Upper lobe of left lung (tissue), 6 donors: ENCODE measurements at regions not wholly inside any gene's neighbourhood (a gene's known extent, or its start where the extent isn't known, plus 50 kb on each side); places are given as distances from the start of the nearest gene placed in this dataset.

Experiments used
- ATAC-seq, 2 donors: fragments of 200-7000 bp; cut with Tn5 transposase; one replicate each; pipeline ENCODE4 v1.9.1; 2022; ENCODE audit warnings: mild to moderate bottlenecking in 2 of 2, moderate library complexity in 2 of 2; ENCODE audit not compliant: low FRiP score in 2 of 2
- DNase-seq, 2 donors: peaks; one replicate each; pipeline ENCODE4 v3.0.0-alpha.2; 2019 to 2020
- H3K27ac ChIP-seq, 4 donors: fragments of 200-600 bp; sonication (generic); one replicate each; pipeline ENCODE4 v1.5.1; 2016 to 2019
- H3K27me3 ChIP-seq, 4 donors: fragments of 200-600 bp; sonication (generic); one replicate each; pipeline ENCODE4 v1.5.1; 2017 to 2019
- H3K36me3 ChIP-seq, 4 donors: fragments of 200-600 bp; sonication (generic); one replicate each; pipeline ENCODE4 v1.5.1; 2016 to 2019
- H3K4me1 ChIP-seq, 4 donors: fragments of 200-600 bp; sonication (generic); one replicate each; pipeline ENCODE4 v1.5.1; 2018 to 2019
- H3K4me3 ChIP-seq, 4 donors: fragments of 200-600 bp; sonication (generic); one replicate each; pipeline ENCODE4 v1.5.1; 2017 to 2019; ENCODE audit warnings: mild to moderate bottlenecking in 2 of 4, moderate library complexity in 1 of 4
- H3K9me3 ChIP-seq, 4 donors: fragments of 200-600 bp; sonication (generic); one replicate each; pipeline ENCODE4 v1.5.1; 2018 to 2019
- CTCF ChIP-seq, 6 experiments: fragments of 450-650 bp in 4 of 6; fragments of 200-600 bp in 2 of 6; sonication (generic) in 2 of 6; IDR thresholded peaks; one replicate each; pipeline ENCODE4 v1.5.1; 2016 to 2019; ENCODE audit warnings: antibody characterized with exemption in 6 of 6
- EP300 ChIP-seq, 4 donors: sonication (generic); formaldehyde crosslinking; IDR thresholded peaks; one replicate each; pipeline ENCODE4 v1.5.1; 2017; ENCODE audit warnings: antibody characterized with exemption in 4 of 4, control low read depth in 2 of 4
- POLR2A ChIP-seq, 4 donors: fragments of 450-650 bp; IDR thresholded peaks; one replicate each; pipeline ENCODE4 v1.5.1; 2016 to 2017; ENCODE audit warnings: antibody characterized with exemption in 4 of 4, mild to moderate bottlenecking in 2 of 4
- POLR2AphosphoS5 ChIP-seq, 2 donors: sonication (generic); formaldehyde crosslinking; IDR thresholded peaks; one replicate each; pipeline ENCODE4 v1.5.1; 2017; ENCODE audit warnings: antibody characterized with exemption in 2 of 2
- WGBS, 2 donors: methylation state at CpG; one replicate each; pipeline ENCODE4 v1.1.5; 2017 to 2018; 5-methylcytosine and 5-hydroxymethylcytosine counted together
- donor health status: DM: no; HTN: no; CAD: no; lungs with moderate emphysema.
- donor health status: DM: no; HTN: yes; CAD: no; lungs with severe emphysema.

GRCh38 chr1:114269539-114269938 lies 115.9 kb upstream of the SYT6 start:
- H3K9me3 ChIP-seq, result no peaks in the 10 kb centered on the region
- WGBS, 2 donors, result 86 to 93% methylated on average over 2 of the region's 2 CpGs

GRCh38 chr1:114263343-114263742 lies 109.7 kb upstream of the SYT6 start:
- Histone ChIP-seq H3K27me3 (no peaks in the 10 kb centered on the region), H3K36me3 (no peaks in the 10 kb centered on the region), H3K4me3 (no peak overlapping the region), H3K27ac (no peak overlapping the region), H3K4me1 (no peaks in the 10 kb centered on the region), H3K9me3 (no peaks in the 10 kb centered on the region)
- TF ChIP-seq CTCF (IDR thresholded peaks at IDR 0.05), result no peak
- TF ChIP-seq POLR2AphosphoS5 (IDR thresholded peaks at IDR 0.05), result no peak
- no peak for TF ChIP-seq POLR2A (IDR thresholded peaks at IDR 0.05)
- no peak for TF ChIP-seq EP300 (IDR thresholded peaks at IDR 0.05)
- ATAC-seq (no peak), DNase-seq (no peak)
- WGBS, 2 donors, result 86 to 87% methylated on average over 3 of the region's 3 CpGs

More at GRCh38 chr1:114269539-114269938, 115.9 kb upstream of the SYT6 start:
- no peak overlapping the region for H3K4me3 ChIP-seq
- H3K4me1 ChIP-seq, result no peaks in the 10 kb centered on the region
- H3K36me3 ChIP-seq, result no peaks in the 10 kb centered on the region
- no peaks in the 10 kb centered on the region for H3K27me3 ChIP-seq
- DNase-seq (no peak), ATAC-seq (no peak)
- no peak overlapping the region for H3K27ac ChIP-seq
- TF ChIP-seq CTCF (IDR thresholded peaks at IDR 0.05) (no peak), POLR2A (IDR thresholded peaks at IDR 0.05) (no peak), EP300 (IDR thresholded peaks at IDR 0.05) (no peak)

- ATAC-seq (no peak), DNase-seq (no peak)
- 86 to 92% methylated on average over 2 of the region's 2 CpGs for WGBS, 2 donors
- Histone ChIP-seq H3K4me3 (no peak overlapping the region), H3K36me3 (no peaks in the 10 kb centered on the region), H3K9me3 (no peaks in the 10 kb centered on the region), H3K4me1 (no peaks in the 10 kb centered on the region), H3K27ac (no peak overlapping the region), H3K27me3 (no peaks in the 10 kb centered on the region)
- no peak for TF ChIP-seq POLR2A (IDR thresholded peaks at IDR 0.05)
Measured at GRCh38 chr1:114262337-114262736, 108.7 kb upstream of the SYT6 start.

- no peak overlapping the region for H3K27ac ChIP-seq
- H3K4me1 ChIP-seq, result no peaks in the 10 kb centered on the region
- no peak overlapping the region for H3K4me3 ChIP-seq
- WGBS, 2 donors, result 63 to 72% methylated on average over 6 of the region's 6 CpGs
- H3K27me3 ChIP-seq, result no peaks in the 10 kb centered on the region
- ATAC-seq (no peak), DNase-seq (no peak)
- no peaks in the 10 kb centered on the region for H3K36me3 ChIP-seq
- no peak for TF ChIP-seq EP300 (IDR thresholded peaks at IDR 0.05)
- no peak for TF ChIP-seq POLR2A (IDR thresholded peaks at IDR 0.05)
- TF ChIP-seq CTCF (IDR thresholded peaks at IDR 0.05), result no peak
- no peak for TF ChIP-seq POLR2AphosphoS5 (IDR thresholded peaks at IDR 0.05)
- H3K9me3 ChIP-seq, result no peaks in the 10 kb centered on the region
Measured at GRCh38 chr1:114260805-114261484, 107.3 kb upstream of the SYT6 start.

- H3K27me3 ChIP-seq, result no peaks in the 10 kb centered on the region
- H3K4me3 ChIP-seq, result no peak overlapping the region
- no peaks in the 10 kb centered on the region for H3K4me1 ChIP-seq
- ATAC-seq, result no peak
- WGBS, 2 donors, result 69 to 72% methylated on average over 2 of the region's 2 CpGs
- no peak for DNase-seq
- H3K36me3 ChIP-seq, result no peaks in the 10 kb centered on the region
- H3K27ac ChIP-seq, result no peak overlapping the region
- H3K9me3 ChIP-seq, result peaks cover 0 to 7% (median 0%) of the 10 kb centered on the region in 4 donors
- TF ChIP-seq CTCF (IDR thresholded peaks at IDR 0.05) (no peak), POLR2A (IDR thresholded peaks at IDR 0.05) (no peak), POLR2AphosphoS5 (IDR thresholded peaks at IDR 0.05) (no peak), EP300 (IDR thresholded peaks at IDR 0.05) (no peak)
Measured at GRCh38 chr1:114259511-114260160, 106.0 kb upstream of the SYT6 start.
